HG03432 (cell line): ENCODE measurements at regions not wholly inside any gene's neighbourhood (a gene's known extent, or its start where the extent isn't known, plus 50 kb on each side); places are given as distances from the start of the nearest gene placed in this dataset.

Source experiments
- ATAC-seq: cut with Tn5 transposase; IDR thresholded peaks from one replicate; pipeline ENCODE4 v1.9.1; 2021; ENCODE audit warnings: mild to moderate bottlenecking, moderate library complexity; ENCODE audit not compliant: unreplicated experiment

DNA sequence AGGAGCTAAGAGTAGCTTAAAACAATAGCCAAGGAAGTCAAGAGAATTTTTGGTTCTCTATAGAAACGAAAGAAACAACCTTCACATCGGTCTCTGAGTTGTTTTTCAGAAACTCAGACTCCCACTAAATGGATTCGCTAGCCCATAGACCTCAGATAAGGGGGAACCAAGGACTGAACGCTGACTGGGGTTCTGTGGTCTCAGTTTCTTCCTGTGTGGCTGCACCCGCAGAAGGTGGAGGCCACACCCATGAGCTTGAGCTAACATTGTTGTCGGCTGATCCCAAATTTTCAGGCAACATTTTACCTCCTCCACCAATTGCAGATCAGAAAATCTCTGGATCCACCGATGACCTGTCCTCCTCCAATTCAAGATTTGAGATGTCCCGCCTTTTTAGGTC, 456.1 kb downstream of the AJAP1 start:
- ATAC-seq = no peak

DNA sequence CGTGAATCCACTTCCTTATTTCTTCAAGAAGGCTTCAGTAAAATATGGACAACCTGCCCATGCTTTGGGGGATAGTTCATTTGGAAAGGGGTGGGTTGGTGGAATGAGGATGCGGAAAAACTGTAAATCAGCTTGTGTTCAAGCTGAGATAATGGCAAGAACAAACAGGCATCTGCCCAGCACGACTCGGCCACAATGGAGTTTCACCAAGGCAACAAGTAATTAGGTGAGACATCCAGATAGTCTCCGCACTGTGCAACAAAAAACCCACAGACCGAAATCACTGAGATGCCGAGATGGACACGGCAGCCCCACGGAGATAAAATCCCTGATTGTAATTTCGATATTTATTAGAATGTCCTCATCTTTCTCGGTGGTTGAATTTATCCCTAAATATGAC, 455.2 kb downstream of the AJAP1 start:
- no peak for ATAC-seq

DNA sequence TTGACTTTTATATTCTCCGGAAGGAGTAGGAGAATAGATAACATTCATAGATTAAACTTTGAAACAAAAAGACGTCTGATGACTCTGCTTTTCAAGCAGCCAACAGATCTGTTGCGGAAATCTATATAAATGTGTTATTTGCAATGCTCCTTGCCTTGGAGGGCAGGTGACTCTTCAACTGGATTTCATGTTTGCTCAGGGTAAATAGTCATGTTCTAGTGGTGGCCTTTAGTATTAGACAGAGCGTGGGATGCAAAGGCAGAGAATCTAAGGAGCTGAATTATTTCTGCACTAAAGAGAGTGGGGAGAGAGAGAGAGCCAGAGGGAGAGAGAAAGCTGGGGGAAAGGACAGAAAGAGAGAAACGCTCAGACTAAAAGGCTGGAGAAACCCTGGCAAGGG, 454.3 kb downstream of the AJAP1 start:
- ATAC-seq = no peak

DNA sequence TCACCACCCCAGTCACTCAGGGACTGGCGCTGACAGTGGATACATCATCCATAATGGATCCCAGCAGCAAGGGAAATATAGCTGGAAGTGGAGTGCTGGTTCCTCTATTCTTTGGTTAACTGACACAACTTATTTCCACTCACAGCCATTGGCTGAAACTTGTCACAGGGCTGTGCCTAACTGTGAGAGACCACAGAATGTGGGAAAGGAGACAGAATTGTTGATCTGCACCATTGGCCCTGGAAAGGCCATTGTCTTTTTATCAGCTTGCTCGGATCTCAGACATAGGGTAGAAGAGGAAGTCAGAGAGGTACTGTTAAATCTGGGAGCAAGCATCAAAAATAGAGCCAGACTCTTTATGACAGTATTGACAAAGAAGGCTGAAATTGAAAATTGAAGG, 451.3 kb downstream of the AJAP1 start:
- ATAC-seq = no peak

DNA sequence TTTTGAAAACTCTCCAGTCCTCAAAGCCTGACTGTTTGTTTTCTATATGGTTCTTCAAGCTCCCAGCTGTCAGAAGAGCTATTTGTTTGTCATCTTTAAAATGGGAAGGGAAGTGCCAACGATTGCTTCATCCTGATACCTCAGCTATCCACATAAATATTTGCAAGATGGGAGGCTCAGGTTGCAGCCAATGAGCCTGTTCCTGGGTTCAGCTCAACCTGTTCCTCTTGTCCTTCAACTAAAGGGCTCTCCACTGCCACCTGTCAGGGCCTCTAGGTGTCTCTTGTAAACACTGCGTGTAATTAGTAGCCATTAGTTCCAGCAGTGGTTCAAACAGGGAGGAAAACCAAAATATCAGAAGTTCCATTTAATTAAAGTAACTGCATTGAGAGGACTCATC, 445.1 kb downstream of the AJAP1 start:
- no peak for ATAC-seq

DNA sequence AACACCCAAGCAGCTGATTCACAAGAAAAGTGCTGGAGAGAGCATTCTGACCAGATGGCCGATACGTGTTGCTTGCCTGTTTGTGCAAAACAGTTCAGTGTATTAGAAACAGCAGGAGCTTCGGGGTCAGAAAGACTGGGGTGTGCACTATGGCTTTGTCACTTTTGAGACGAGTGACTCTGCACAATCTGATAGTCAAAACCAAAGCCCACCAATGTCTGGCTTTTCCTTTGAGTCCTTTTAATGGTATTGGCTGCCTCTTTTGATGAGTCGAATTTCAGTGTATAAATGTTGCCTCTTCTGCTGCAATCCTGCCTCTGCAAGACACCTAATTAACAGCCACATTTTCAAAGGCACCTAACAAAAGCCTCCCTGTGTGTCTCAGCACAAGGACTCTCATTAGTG, 444.6 kb downstream of the AJAP1 start:
- no peak for ATAC-seq

DNA sequence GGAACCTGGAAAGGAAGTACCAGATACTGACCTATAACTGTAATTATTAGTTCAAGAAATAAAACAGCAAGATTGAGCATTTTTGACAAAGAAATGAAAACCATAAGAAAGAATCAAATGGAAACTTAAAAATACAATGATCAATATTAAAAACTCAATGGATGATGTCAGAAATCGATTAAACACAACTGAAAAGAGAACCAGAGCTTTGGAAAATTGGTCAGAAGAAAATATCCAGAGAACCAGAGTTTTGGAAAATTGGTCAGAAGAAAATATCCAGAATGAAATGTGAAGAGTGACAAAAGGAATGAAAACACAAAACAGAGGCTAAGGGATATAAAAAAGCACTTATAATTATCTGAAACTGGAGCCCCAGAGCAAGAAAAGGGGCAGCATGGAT, 438.6 kb downstream of the AJAP1 start:
- no peak for ATAC-seq

DNA sequence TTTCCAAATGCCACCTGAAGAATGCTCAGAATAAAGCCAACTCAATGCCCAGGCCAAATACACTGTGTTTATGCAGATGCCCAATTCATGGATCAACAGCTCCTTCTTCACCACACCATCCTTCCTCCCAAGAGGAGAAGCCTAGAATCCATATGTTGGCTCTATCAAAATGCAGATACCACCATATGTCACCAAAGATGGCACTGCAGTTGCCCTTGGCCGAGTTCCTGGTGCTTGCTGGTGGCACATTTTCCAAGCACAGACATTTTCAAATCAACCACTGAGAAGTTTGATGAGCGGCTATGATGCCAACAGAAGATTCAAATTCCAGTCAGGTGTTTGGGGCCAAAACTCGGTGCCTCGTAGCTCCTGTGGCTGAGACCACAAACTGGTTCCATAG, 430.3 kb downstream of the AJAP1 start:
- no peak for ATAC-seq

DNA sequence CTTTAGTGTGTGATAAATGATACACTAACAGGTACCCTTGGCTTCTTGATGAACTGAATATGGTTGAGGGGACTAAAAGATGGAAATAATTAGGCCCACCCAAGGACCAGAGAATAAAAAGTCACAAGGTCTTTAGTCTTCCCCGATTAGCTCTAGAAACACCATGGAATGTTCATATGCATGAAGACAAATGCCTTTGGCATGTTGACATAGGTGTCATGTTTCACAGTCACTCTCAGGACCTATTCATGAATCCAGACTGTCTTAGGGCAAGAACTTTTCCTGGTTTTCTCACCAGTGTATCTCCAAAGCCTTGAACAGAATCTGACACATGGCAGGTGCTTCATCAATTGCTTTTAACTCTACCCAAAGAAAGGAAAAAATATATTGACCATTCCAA, 412.8 kb downstream of the AJAP1 start:
- ATAC-seq = no peak

DNA sequence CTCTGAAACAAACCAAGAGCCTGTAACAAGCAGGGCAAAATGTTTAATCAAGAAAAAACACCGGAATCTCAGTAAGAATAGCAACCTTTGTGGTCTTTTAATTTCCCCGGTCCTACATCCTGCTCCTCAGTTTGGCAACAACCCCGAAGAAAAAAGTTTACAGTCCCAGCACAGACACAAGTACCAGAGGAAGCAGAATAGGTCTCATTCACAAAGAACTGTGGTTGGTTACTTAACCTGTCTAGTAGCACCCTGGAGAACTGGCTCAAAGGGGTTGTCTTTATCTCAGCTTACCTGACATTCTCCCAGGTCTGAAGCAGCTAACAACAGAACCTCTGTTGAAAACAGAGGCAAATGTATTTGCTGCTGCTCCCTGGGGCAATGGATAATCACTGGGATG, 399.3 kb downstream of the AJAP1 start:
- ATAC-seq = no peak

DNA sequence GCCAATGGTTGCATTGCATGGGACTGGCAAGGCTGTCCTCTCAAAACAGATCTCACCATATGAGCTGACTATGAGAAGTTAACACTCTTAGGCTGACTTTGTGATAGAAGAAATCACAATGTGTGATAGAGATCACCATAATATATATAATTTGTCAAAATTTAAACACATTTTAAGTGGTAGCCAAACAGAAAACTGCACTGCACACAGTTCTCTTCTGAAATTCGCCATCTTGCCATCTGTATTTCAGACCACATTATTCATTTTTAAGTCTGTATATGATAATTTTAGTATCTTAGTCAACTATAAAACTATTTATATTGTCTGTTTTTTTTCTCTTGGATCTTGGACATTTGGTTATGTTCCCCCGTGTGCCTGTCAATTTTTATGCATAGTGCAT, 374.7 kb downstream of the AJAP1 start:
- ATAC-seq = no peak

DNA sequence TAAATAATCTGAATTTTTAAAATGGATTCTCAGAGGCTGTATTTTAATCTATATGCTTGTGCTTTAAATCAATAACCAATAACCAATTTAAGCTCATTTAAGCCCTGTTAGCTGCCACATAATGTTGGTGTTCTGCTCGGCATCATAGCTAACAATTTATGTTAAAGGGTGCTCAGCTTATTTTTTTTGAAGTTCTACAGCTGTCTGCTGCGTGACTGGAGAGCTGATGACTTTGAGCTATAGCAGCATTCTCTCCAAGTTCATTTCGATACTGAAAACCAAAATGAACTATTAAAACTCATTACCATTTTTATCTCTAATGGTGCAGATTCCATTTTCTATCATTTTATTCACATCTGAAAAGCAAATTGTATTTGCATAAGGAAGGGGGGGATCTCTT, 357.8 kb downstream of the AJAP1 start:
- ATAC-seq = no peak

DNA sequence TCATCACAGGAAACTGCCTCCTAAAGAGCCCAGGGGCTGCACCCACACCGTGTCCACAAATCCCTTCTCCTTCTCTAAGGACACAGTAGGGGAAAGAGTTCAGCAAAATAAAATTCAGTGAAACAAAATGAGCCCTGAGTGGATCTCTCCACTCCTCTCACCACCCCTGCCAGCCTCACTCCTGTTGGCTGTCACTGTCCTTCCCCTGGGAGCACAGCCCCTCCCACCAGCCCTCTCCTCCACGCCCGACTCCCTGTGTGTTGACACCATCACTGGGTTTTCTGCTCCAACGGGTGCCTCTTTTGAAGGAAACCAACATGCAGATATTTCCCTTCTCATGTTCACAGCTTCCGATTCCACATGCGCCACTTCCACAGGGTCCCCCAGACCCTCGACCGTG, 356.2 kb downstream of the AJAP1 start:
- no peak for ATAC-seq

DNA sequence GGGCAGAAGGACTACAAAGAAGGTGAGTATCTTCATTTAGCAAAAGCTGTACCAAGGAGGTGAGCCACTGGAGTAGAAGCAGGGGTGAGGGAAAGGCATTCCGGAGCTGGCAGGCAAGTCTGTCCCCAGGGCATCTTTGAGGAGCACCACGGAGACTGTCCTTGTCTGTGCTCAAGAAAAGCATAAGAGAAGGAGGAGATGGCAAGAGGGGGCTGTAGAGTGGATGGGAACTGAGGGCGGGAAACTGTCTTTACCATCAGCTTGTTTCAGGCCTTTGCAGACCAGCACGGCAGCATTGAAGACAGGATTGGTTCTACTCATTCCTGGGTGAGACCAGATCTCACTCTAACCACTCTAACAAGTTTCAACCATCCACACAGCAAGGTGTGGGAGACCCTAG, 355.8 kb downstream of the AJAP1 start:
- ATAC-seq = no peak

DNA sequence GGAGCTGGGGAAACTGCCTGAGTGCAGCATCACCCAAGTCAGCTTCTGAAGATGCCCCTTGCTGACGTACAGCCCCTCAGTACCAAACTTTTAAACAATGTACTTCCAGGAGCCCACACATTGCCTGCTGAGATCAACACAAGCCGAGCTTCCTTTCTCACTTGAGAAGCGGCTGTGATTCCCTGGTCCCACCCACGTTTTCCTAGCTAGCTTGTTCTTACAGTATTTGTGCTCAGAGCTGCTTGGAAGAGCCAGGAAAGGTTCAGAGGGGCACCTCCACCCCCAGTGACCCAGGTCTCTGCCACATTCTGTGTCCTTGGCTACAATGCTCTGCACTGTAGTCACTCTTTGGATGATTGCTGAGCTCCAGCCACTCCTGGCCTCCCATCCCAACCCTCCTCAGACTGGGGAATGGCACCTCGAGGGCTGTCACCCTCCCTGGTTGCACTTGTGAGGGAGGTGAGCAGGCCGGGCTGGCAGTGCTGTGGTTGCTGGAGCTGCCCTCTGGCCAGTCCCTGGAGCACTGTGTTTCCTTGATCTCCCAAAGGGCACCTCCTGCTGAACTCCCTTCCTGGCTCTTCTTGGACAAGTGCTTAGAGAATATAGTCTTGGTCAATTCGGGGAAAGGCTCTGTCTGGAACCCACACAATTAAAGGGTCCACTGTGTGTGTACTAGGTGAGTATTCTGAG, 355.1 kb downstream of the AJAP1 start:
- no peak for ATAC-seq

DNA sequence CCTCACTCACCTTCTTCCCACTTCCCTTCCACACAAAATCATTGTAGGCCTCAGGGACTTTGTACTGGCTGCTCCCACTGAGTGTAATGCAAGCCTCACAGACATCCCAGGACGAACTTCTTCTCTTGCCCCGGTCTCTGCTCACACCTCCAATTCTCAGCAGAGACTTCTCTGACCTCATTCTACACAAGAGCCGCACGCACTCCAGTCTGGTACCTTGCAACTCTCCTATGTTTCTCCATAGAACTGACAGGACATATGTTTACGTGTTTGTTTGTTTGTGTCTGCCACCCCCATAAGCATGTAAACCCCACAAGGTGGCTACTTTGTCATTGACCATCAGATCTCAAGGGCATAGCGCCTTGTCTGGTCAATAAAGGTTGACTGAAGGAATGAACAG, 350.8 kb downstream of the AJAP1 start:
- ATAC-seq = no peak

DNA sequence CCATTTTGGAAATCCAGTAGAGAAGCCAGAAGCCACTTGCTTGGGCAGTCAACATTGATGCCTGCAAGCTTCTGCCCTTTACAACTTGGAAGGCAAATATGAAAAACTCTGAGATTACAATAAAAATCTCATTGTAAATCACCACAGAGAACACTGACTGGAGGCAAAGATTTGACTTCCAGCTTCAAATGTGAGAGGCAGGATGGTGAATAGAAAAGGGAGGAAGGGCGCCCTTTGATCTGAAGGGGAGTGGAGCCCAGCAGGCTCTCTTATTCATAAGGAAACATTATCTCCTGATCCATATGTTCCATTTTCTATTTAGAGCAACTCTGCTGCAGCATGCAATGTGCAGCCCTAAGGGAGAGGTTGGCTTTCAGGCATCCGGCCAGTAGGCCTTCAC, 348.3 kb downstream of the AJAP1 start:
- ATAC-seq = no peak

DNA sequence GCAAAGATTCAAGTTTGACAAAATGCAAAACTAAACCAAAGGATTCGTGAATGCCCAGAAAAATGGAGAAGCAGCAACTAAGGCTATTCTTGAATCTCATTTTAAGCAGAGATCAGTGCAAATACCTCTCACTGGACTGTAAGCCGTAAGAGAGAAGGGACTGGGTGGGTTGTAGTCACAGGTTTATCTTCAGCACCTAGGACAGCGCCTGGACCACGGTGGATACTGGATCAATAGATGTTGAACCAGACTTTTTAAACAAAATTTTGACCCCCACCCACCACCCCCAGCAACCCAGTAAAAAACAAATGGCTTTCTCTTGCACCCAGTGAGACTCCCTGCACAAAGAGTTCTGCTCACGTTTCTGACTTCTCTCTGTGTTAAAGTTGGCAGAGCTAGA, 347.1 kb downstream of the AJAP1 start:
- ATAC-seq = no peak

DNA sequence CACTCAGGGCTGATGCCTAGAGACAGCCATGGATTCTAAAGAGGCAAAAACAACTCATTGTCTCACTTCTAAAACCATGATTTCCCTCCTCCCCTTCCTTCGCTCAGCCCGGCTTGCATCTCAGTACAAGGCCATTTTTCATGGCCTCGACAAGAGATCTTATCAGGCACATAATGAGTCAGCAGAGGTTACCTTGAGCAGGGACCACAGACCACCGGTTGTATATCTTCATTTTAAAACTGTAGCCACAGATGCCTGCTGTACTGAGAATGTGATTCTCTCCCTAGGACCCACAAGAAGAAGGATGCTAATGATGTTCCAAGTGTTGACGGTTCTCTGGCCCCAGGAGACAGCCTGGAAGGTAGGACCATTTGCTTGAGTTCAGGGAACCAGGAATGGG, 331.9 kb downstream of the AJAP1 start:
- ATAC-seq = no peak

DNA sequence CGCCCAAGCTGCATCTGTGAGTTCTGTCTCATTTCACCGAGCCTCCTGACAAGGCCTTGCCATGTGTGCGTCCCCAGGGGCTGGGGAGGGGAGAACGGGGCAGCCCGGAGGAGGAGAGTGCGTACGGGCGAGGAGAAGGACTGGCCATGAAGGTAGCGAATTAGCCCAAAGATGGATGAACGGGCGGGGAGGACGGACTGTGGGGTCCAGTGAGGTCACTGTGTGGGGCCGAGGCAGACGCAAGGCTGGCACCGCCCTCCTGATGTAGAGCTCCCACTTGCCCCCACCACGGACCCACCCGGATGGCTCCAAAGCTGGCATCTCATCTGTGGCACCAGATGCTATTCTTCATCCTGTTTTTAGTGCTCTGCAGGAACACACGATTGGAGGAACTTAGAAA, 330.4 kb downstream of the AJAP1 start:
- ATAC-seq = no peak

DNA sequence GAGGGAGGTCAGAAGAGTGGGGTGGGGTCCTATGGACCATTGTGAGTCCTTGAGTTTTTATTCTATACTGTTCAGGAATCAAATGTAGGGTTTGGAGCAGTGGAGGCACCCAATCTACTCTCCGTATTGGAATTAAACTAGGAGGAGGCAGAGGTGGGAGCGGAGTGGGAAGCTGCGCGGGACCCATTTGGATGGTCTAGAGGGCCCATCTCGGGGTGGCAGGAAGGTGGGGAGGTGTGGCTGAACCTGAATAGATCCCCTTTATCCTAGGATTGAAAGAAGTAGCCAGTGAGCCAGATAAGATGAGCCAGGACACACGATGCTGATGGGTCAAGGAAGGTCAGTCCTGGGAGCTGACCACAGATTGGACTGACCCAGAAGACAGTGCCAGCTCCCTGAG, 325.8 kb downstream of the AJAP1 start:
- ATAC-seq = no peak

DNA sequence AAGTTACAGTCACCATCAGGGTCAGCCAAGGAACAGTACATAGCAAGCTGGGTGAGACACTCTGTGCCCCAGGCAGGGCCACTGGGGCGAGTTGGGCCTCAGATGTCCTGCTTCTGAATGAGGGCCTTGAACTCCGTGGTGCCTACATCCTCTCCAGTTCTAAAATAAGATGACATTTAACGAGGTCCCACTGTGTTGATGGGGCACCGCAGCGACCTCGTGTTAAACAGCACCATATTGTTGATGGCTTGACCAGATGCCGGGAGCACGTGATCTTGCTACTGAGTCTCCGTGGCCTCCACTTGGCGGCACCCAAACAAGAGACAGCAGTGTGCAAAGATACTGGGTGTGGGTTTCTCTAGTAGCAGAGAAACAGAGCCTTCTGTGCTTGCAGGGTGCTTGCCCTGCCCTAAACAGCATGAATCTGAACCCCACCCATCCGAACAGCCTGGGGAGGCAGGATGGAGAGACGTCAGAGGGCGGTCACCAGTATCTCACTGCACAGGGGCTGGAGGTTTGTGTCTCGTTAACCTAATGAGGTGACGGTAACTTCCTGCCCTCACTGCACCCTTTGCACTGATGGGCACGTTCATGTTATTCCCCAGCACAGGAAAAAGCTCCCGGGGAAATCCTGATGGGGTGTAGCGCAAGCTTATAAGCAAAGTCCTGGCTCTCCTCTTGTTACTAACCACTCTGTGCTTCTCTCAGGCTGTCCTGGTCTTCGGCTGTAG, 324.4 kb downstream of the AJAP1 start:
- ATAC-seq = no peak

DNA sequence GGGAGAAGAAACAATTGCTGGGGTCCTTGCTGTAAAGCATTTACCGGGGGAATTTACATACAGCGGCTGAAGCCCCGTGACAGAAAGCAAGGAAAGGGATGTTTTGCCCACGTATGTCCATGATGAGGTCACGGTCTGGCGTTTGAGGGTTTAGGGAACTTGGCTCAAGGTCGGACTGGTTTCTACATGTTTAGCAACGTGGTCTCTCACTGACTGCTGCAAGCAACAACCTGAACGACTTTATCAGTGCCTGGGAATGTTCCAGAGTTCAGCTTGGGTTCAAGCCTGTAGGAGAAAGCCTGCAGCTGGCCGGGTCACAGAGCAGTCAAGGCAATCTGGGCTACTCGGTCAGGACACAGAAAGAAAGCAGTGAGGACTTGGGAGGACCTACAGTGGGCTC, 323.3 kb downstream of the AJAP1 start:
- no peak for ATAC-seq
